ENCODE measurements at regions not wholly inside any gene's neighbourhood (a gene's known extent, or its start where the extent isn't known, plus 50 kb on each side); places are given as distances from the start of the nearest gene placed in this dataset.
A peak's percentile ranks its signal among the peaks of the same experiment; 100 is the strongest.

DNA sequence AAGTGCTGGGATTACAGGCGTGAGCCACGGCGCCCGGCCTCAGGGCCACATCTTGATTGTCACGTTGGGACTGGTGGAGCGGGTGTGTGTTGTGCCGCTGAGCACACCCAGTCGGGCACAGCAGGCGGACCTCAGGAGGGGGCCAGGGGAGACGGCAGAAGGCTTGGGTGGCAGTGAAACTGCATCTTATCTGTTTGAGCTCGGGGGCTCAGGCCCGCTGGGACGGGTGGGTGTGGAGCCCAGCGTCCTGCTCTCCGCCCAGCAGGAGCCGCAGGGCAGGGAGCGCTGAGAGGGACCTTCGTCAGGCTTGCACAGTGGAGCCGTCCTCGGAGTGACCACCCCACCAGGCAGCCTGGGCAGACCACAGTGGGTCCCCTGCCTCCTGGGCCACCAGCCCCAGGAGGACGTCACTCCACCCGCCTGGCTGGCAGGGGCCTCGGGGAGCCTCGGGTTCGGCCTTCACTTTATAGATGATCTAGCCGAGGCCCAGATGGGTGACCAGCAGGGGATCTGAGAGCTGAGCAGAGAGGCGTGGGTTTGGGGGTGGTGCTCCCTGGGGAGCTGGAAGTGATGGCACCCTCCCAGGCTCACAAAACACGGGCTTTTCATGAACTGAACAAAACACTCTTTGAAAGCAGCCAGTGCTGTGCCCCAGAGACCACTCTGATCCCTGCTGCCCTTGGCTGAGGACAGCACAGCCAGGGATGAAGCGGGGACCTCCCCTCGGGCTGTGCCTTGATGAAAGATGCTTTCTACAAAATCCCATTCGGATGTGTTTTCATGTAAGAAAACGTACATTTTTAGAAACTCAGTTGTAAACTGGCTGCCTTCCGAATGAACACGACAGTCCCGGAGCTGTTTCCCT, 181.1 kb downstream of the SEC14L1 start:
- ATAC-seq = no peak

- ATAC-seq = no peak
Measured at GRCh38 chr17:77322514-77323412, 182.0 kb downstream of the SEC14L1 start.

DNA sequence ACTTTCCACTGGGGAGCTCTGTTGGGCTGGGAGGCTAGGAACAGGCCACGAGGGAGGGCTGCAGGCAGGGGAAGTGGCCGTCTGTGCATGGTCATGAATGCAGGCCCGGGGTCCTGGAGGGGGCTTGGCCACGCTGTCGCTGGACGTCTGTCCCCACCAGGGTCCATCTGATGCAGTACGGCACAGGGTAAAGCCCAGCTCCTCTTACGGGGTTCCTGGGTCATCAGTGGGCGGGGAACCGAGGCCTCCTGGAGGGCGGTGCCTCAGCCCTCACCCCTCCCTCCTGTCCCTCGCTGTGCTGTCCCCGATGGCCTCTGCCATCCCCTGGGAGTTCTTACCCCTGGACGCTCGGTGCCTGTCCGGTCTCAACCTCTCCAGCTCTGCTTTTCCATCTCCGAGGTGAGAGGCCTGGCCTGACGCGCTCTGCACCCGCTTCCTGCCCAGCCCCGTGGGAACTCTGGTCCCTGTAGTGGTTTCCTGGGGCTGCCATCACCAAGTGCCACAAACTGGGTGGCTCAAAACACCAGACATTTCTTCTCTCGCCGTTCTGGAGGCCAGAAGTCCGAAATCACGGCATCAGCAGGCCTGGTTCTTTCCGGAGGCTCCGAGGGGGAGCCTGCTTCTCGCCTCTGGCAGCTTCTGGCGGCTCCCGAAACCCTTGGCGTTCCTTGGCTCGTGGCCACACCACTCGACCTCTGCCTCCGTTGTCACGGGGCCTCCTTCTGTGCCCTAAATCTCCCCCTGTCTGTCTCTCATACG, 182.8 kb downstream of the SEC14L1 start:
- no peak for ATAC-seq

DNA sequence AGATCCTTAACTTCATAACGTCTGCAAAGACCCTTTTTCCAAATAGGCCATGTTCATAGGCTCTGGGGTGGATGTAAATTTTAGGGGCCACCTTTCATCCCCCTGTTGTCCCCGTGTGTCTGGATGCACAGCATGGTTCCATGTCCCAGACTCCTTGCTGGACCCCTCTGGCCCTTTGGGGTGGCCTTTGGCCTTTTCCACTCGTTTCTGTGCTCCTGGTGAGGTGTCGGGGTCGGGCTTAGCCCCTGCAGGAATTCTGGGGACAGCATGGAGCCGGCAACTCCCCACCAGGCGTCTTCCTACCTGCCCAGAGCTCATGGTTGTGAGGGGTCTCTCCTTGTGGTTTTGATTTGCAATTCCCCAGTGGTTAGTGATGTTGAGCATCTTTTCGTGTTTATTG, 183.5 kb downstream of the SEC14L1 start:
- ATAC-seq = no peak

GRCh38 chr17:77325577-77326075, 184.9 kb downstream of the SEC14L1 start:
- peak in 1 of 2 donors; percentile 8 for ATAC-seq

DNA sequence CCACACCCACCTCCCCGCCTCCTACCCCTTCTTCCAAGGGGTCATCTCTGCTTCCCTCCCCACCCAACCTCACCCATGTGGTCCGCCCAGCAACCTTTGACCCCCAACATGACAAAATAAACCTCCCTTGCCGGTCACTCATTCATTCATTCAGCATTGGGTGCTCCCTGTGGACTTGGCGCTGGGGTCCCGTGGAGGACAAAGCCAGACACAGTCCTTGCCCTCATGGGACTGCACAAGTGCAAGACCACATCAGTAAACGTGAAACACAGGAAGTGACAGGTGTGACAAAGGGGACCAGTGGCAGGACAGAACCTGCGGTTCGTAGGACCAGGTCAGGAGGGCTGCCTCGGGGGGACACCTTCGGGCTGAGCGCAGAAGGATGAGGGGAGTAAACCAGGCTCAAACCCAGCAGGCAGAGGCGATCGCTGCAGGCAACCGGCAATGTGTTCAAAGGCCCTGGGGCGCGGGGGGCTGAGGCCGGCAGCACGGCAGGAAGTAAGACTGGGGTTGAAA, 185.4 kb downstream of the SEC14L1 start:
- no peak for ATAC-seq

DNA sequence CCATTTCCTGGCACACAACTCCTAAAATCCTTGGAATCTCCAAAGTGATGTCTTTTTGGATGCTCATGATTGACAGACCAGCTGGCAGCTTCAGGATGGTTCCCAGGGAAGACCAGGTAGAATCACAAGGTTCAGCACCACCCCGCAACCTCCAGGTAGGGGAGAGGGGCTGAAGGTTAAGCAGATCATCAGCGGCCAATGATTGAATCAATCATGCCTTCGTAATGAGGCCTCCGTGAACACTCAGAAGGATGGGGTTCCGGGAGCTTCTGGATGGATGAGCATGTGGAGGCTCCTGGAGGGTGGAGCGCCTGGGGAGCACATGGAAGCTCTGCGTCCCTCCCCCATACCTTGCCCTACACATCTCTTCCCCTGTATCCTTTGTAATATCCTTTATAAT, 185.9 kb downstream of the SEC14L1 start:
- ATAC-seq = no peak

GRCh38 chr17:77327181-77327565, 186.4 kb downstream of the SEC14L1 start:
- no peak for ATAC-seq

DNA sequence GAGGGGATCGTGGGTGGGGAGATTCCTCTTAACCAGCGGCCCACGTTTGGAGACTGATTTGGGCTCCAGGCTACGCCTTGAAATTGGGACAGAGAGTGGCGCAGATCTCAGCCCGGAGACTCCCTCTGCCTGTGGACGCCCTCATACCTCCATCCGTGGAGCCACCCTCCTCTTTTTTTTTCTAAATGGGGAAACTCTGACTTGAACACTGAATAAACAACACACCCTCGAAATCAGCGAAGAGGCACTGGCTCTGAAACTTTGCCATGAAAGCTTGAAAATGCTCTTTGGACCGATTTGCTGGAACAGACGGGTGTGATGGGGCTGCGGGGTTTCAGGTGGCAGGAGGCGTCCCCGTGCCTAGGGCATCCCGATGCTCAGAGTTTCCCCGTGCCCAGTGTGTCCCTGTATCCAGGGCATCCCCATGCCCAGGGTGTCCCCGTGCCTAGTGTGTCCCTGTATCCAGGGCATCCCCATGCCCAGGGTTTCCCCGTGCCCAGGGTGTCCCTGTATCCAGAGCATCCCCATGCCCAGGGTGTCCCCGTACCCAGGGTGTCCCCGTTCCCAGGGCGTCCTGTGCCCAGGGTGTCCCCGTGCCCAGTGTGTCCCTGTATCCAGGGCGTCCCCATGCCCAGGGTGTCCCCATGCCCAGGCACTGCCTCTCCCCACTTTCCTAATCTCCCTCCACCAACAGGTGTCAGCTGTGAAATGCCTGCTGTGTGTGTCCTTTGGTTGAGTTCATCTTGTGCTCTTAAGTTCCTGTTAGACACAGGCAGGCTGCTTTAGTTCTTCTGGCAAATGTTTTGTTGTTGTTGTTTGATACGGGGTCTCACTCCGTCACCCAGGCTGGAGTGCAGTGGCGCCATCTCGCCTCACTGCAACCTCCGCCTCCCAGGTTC, 187.0 kb downstream of the SEC14L1 start:
- ATAC-seq = no peak

- no peak for ATAC-seq
Measured at GRCh38 chr17:77328823-77329740, 188.3 kb downstream of the SEC14L1 start.

DNA sequence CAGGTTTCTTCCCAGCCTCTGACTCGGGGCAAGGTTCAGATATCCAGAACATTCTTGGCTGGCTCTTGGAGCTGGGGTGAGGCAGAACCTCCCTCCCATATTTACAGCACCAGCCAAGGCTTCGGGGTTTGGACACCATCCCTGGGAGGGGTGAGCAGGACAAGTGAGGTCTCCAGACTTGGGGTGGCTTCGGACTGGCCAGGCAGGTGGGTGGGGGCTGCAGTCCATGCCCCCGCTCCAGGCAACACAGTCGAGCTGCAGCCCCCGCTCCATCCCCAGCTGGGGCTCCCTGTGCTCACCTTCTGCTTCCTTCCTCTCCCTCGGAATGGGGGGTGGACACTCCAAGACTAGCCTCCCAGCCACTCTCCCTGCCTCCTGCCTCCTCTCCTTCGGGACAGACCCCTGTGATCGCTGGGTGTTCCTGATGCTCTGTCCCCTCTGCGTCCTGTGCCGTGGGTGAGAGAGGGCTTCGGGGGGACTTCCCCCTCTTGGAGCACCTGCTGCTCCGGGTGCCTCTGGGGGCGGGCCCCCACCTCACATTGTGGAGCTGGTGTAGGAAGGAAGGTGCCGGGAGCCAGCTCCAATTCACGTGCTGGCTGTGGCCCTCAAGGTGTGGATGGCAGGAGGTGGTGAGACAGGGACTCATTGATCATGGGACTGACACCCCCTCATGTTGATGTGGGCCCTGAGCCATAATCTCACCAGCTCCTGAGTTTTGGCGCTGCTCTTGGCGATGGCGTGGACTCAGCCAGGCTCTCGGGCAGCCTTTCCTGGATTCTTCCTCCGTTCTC, 189.2 kb downstream of the SEC14L1 start:
- no peak for ATAC-seq

GRCh38 chr17:77330602-77331081, 189.9 kb downstream of the SEC14L1 start:
- no peak for ATAC-seq

GRCh38 chr17:77331301-77331864, 190.6 kb downstream of the SEC14L1 start:
- ATAC-seq = peak; percentile 82

GRCh38 chr17:77332034-77332971, 191.5 kb downstream of the SEC14L1 start:
- peak; percentile 27 to 36 for ATAC-seq

GRCh38 chr17:77332981-77333685, 192.4 kb downstream of the SEC14L1 start:
- peak; percentile 72 to 73 for ATAC-seq

GRCh38 chr17:77337150-77337549, 196.4 kb downstream of the SEC14L1 start:
- no peak for ATAC-seq

DNA sequence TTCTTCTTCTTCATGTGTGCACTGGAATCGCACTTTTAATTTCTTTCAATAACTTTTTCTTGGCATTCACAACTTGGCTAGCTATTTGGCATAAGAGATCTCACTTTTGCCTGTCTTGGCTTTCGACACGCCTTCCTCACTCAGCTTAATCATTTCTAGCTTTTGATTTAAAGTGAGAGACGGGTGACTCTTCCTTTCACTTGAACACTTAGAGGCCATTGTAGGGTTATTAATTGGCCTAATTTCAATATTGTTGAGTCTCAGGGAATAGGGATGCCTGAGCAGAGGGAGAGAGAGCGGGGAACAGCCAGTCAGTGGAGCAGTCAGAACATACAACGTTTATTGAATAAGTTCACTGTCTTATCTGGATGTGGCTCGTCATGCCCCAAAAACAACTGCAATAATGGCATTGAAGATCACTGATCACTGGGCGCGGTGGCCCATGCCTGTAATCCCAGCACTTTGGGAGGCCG, 200.3 kb downstream of the SEC14L1 start:
- peak; percentile 45 to 56 for ATAC-seq

Data from activated CD4-positive, CD25-positive, alpha-beta regulatory T cell treated with anti-CD3 and anti-CD28 coated beads, Interleukin-2, amount 50 U/mL, for 24 hours (primary cell).